RWPE2 (cell line): ENCODE measurements at regions not wholly inside any gene's neighbourhood (a gene's known extent, or its start where the extent isn't known, plus 50 kb on each side); places are given as distances from the start of the nearest gene placed in this dataset.
"Not testable (repeated sequence)": the region's sequence is repeated elsewhere in the genome, so short reads cannot be mapped to it uniquely, and the experiment has no call there.

ENCODE experiments used
- ATAC-seq: fragments of 200-7000 bp; cut with Tn5 transposase; 3 replicates; pipeline ENCODE4 v1.9.1; 2021; ENCODE audit warnings: low read depth
- DNase-seq: peaks from one replicate; pipeline ENCODE4 v3.0.0-alpha.2; 2020; ENCODE audit warnings: low spot score
- H3K27ac ChIP-seq: fragments of 450-650 bp; 2 replicates; pipeline ENCODE4 v1.5.1; 2017; ENCODE audit warnings: mild to moderate bottlenecking; ENCODE audit not compliant: poor library complexity, severe bottlenecking
- H3K27me3 ChIP-seq: fragments of 250-450 bp; sonication (Bioruptor Pico); 2 replicates; pipeline ENCODE4 v1.5.1; 2021; ENCODE audit warnings: mild to moderate bottlenecking, moderate library complexity; ENCODE audit not compliant: insufficient read depth, poor library complexity, severe bottlenecking
- H3K36me3 ChIP-seq: fragments of 250-450 bp; sonication (Bioruptor Pico); 2 replicates; pipeline ENCODE4 v1.5.1; 2020; ENCODE audit warnings: low read depth, mild to moderate bottlenecking, moderate library complexity
- H3K4me1 ChIP-seq: fragments of 250-450 bp; sonication (Bioruptor Pico); 2 replicates; pipeline ENCODE4 v1.5.1; 2021; ENCODE audit warnings: mild to moderate bottlenecking, moderate library complexity; ENCODE audit not compliant: insufficient read depth, poor library complexity, severe bottlenecking
- H3K4me3 ChIP-seq: fragments of 250-450 bp; sonication (Bioruptor Pico); 2 replicates; pipeline ENCODE4 v1.5.1; 2021; ENCODE audit warnings: mild to moderate bottlenecking, moderate library complexity; ENCODE audit not compliant: severe bottlenecking
- H3K9me3 ChIP-seq: fragments of 250-450 bp; sonication (Bioruptor Pico); 2 replicates; pipeline ENCODE4 v1.5.1; 2021; ENCODE audit warnings: mild to moderate bottlenecking, moderate library complexity; ENCODE audit not compliant: severe bottlenecking
- CTCF ChIP-seq: fragments of 450-650 bp; IDR thresholded peaks from one replicate; pipeline ENCODE4 v1.5.1; 2017; ENCODE audit warnings: mild to moderate bottlenecking, moderate library complexity; ENCODE audit not compliant: poor library complexity, severe bottlenecking

GRCh38 chr5:53167836-53168235 is 58.3 kb upstream of the MOCS2 start:
- Histone ChIP-seq H3K4me1 (peaks cover 7% of the 10 kb centered on the region), H3K9me3 (no peaks in the 10 kb centered on the region), H3K4me3 (no peak overlapping the region), H3K27me3 (no peaks in the 10 kb centered on the region), H3K36me3 (no peaks in the 10 kb centered on the region), H3K27ac (no peak overlapping the region)
- DNase-seq = no peak
- no peak for ATAC-seq
- TF ChIP-seq CTCF = no peak

GRCh38 chr5:53169933-53170332 is 60.4 kb upstream of the MOCS2 start:
- no peak overlapping the region for H3K4me3 ChIP-seq
- no peaks in the 10 kb centered on the region for H3K27me3 ChIP-seq
- H3K36me3 ChIP-seq = no peaks in the 10 kb centered on the region
- TF ChIP-seq CTCF = no peak
- no peak overlapping the region for H3K27ac ChIP-seq
- ATAC-seq = no peak
- no peaks in the 10 kb centered on the region for H3K9me3 ChIP-seq
- H3K4me1 ChIP-seq = peaks cover 7% of the 10 kb centered on the region
- DNase-seq = no peak

- H3K9me3 ChIP-seq = no peaks in the 10 kb centered on the region
- peak; percentile 97 for TF ChIP-seq CTCF
- no peak overlapping the region for H3K4me3 ChIP-seq
- DNase-seq = no peak
- H3K27ac ChIP-seq = peak overlapping the region; percentile 26
- no peaks in the 10 kb centered on the region for H3K36me3 ChIP-seq
- no peaks in the 10 kb centered on the region for H3K27me3 ChIP-seq
- H3K4me1 ChIP-seq = peaks cover 7% of the 10 kb centered on the region
- peak; percentile 77 for ATAC-seq
Measured at GRCh38 chr5:53170746-53171349, 61.3 kb upstream of the MOCS2 start.

GRCh38 chr5:53172073-53172472 is 62.5 kb upstream of the MOCS2 start:
- H3K4me1 ChIP-seq, H3K9me3 ChIP-seq, H3K36me3 ChIP-seq, ATAC-seq, H3K27me3 ChIP-seq, H3K4me3 ChIP-seq, DNase-seq: not testable (repeated sequence)
- H3K27ac ChIP-seq = peak overlapping the region; percentile 26

- TF ChIP-seq CTCF = no peak
- H3K4me1 ChIP-seq = peaks cover 9% of the 10 kb centered on the region
- H3K36me3 ChIP-seq = no peaks in the 10 kb centered on the region
- ATAC-seq (no peak), DNase-seq (no peak)
- H3K4me3 ChIP-seq = no peak overlapping the region
- no peaks in the 10 kb centered on the region for H3K9me3 ChIP-seq
- peak overlapping the region; percentile 26 for H3K27ac ChIP-seq
- H3K27me3 ChIP-seq = no peaks in the 10 kb centered on the region
Measured at GRCh38 chr5:53172630-53173029, 63.1 kb upstream of the MOCS2 start.
